ENCODE measurements at regions not wholly inside any gene's neighbourhood (a gene's known extent, or its start where the extent isn't known, plus 50 kb on each side); places are given as distances from the start of the nearest gene placed in this dataset.

DNA sequence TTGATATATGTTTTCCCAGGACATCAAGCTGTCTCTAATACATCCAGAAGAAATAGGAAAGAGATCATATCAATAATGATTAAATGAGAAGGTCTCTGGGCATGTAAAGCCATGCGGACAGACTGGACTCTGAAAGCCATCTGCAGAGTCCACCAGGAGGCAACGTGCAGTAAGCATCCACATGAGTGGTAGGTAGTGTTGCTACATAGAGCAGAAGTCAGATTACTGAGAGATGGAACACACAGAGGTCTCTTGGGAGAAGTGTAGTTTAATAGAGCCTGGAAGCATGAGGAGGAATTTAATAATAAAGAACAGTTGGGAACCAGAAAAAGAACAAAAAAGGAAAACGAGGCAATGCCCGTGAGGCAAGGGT, 758.1 kb upstream of the DDX18 start:
- H3K27me3 Mint-ChIP-seq (ENCODE audit: insufficient read depth, low read depth, poor library complexity), result peaks cover 6% of the 10 kb centered on the region
- H3K27ac Mint-ChIP-seq, result no peak overlapping the region
- TF ChIP-seq, protein P1, sequence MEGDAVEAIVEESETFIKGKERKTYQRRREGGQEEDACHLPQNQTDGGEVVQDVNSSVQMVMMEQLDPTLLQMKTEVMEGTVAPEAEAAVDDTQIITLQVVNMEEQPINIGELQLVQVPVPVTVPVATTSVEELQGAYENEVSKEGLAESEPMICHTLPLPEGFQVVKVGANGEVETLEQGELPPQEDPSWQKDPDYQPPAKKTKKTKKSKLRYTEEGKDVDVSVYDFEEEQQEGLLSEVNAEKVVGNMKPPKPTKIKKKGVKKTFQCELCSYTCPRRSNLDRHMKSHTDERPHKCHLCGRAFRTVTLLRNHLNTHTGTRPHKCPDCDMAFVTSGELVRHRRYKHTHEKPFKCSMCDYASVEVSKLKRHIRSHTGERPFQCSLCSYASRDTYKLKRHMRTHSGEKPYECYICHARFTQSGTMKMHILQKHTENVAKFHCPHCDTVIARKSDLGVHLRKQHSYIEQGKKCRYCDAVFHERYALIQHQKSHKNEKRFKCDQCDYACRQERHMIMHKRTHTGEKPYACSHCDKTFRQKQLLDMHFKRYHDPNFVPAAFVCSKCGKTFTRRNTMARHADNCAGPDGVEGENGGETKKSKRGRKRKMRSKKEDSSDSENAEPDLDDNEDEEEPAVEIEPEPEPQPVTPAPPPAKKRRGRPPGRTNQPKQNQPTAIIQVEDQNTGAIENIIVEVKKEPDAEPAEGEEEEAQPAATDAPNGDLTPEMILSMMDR (conservative IDR thresholded peaks at IDR 0.05; ENCODE audit: low read depth in 2 of 2), result peak in 1 of 2 experiments; percentile 57; a peak in 2 of 4 replicates
- TF ChIP-seq, protein P2, sequence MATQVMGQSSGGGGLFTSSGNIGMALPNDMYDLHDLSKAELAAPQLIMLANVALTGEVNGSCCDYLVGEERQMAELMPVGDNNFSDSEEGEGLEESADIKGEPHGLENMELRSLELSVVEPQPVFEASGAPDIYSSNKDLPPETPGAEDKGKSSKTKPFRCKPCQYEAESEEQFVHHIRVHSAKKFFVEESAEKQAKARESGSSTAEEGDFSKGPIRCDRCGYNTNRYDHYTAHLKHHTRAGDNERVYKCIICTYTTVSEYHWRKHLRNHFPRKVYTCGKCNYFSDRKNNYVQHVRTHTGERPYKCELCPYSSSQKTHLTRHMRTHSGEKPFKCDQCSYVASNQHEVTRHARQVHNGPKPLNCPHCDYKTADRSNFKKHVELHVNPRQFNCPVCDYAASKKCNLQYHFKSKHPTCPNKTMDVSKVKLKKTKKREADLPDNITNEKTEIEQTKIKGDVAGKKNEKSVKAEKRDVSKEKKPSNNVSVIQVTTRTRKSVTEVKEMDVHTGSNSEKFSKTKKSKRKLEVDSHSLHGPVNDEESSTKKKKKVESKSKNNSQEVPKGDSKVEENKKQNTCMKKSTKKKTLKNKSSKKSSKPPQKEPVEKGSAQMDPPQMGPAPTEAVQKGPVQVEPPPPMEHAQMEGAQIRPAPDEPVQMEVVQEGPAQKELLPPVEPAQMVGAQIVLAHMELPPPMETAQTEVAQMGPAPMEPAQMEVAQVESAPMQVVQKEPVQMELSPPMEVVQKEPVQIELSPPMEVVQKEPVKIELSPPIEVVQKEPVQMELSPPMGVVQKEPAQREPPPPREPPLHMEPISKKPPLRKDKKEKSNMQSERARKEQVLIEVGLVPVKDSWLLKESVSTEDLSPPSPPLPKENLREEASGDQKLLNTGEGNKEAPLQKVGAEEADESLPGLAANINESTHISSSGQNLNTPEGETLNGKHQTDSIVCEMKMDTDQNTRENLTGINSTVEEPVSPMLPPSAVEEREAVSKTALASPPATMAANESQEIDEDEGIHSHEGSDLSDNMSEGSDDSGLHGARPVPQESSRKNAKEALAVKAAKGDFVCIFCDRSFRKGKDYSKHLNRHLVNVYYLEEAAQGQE (IDR thresholded peaks at IDR 0.05; ENCODE audit: unreplicated experiment), result no peak
- Histone ChIP-seq H2AFZ (no peak overlapping the region), H4K20me1 (replicated peaks; ENCODE audit: insufficient read depth) (no peaks in the 10 kb centered on the region), H3K36me3 (ENCODE audit: insufficient read depth) (no peaks in the 10 kb centered on the region), H3K4me1 (ENCODE audit: insufficient read depth) (0 out of 2 replicates have a peak, but pooled peaks cover 3% of the 10 kb centered on the region), H3F3A (replicated peaks; ENCODE audit: low read depth) (no peaks in the 10 kb centered on the region), H3K9me2 (ENCODE audit: insufficient read depth) (no peaks in the 10 kb centered on the region), H3K4me2 (no peak overlapping the region), H3K4me3 (no peak overlapping the region), H3K79me2 (replicated peaks; ENCODE audit: insufficient read depth) (no peaks in the 10 kb centered on the region), H3K27me3 (ENCODE audit: insufficient read depth) (no peaks in the 10 kb centered on the region), H3K27ac (ENCODE audit: low read depth) (no peak overlapping the region)
- DNase-seq (ENCODE audit: low spot score) (no peak), ATAC-seq (peak; percentile 42; the same call in 2 of the 3 replicates)
- no peaks in the 10 kb centered on the region for H3K36me3 Mint-ChIP-seq (ENCODE audit: low read depth)
- H3K4me1 Mint-ChIP-seq, result peaks cover 7% of the 10 kb centered on the region; the same call in 1 of the 3 replicates
- H3K4me3 Mint-ChIP-seq, result no peak overlapping the region
- no peaks in the 10 kb centered on the region for H3K9me3 Mint-ChIP-seq

DNA sequence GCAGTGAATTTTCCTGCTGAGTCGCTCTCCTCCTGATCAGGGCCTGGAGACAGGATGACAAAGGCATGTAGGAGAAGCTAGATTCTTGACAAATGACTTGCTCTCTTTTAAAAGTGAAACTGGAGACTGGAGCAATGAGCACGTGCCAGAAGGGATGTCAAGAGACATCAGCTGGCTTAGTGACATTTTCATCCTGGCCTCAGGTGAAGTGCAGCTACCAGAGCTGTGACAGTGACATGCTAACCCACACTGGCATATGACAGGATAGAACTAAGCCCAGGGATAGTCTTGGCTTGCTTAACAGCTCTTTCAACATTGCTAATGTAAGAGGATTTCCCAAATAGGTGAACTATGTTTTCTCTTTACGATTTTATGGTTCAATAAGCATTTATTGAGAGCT, 757.5 kb upstream of the DDX18 start:
- no peaks in the 10 kb centered on the region for H3K36me3 Mint-ChIP-seq (ENCODE audit: low read depth)
- peaks cover 7% of the 10 kb centered on the region; the same call in 1 of the 3 replicates for H3K4me1 Mint-ChIP-seq
- DNase-seq (ENCODE audit: low spot score) (no peak), ATAC-seq (no peak)
- Histone ChIP-seq H3K4me2 (no peak overlapping the region), H3K36me3 (ENCODE audit: insufficient read depth) (no peaks in the 10 kb centered on the region), H3K27me3 (ENCODE audit: insufficient read depth) (no peaks in the 10 kb centered on the region), H3K9me2 (ENCODE audit: insufficient read depth) (no peaks in the 10 kb centered on the region), H3K79me2 (replicated peaks; ENCODE audit: insufficient read depth) (no peaks in the 10 kb centered on the region), H2AFZ (no peak overlapping the region), H3K27ac (ENCODE audit: low read depth) (no peak overlapping the region), H3K4me1 (ENCODE audit: insufficient read depth) (0 out of 2 replicates have a peak, but pooled peaks cover 3% of the 10 kb centered on the region), H3F3A (replicated peaks; ENCODE audit: low read depth) (no peaks in the 10 kb centered on the region), H3K4me3 (no peak overlapping the region), H4K20me1 (replicated peaks; ENCODE audit: insufficient read depth) (no peaks in the 10 kb centered on the region)
- no peak overlapping the region for H3K4me3 Mint-ChIP-seq
- no peak overlapping the region for H3K27ac Mint-ChIP-seq
- no peaks in the 10 kb centered on the region for H3K9me3 Mint-ChIP-seq
- TF ChIP-seq POLR2AphosphoS5 (IDR thresholded peaks at IDR 0.05; ENCODE audit: low read depth) (no peak), ZNF331 (CRISPR knock-in tag; IDR thresholded peaks at IDR 0.05; ENCODE audit: low read depth) (no peak)
- H3K27me3 Mint-ChIP-seq (ENCODE audit: insufficient read depth, low read depth, poor library complexity), result peaks cover 6% of the 10 kb centered on the region

DNA sequence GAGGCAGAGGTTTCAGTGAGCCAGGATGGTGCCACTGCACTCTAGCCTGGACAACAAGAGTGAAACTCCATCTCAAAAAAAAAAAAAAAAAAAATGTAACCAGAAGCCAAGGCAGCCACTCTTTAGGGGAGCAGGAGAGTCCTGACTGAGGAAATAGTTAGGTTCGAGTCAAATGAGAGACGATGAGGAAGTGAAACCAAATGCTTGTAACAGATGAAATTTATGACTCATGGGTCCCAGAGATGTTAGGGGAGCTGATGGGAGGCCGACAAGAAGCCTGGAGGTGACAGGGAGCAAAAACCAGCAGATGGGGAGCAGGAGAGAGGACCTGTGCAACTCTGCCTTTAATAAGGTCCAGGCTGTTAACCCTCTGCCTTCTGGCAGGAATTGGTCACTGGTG, 756.1 kb upstream of the DDX18 start:
- no peak overlapping the region; the same call in 1 of the 2 replicates for H2AFZ ChIP-seq
- TF ChIP-seq JUNB (IDR thresholded peaks at IDR 0.05; ENCODE audit: unreplicated experiment) (no peak), POLR2AphosphoS5 (IDR thresholded peaks at IDR 0.05; ENCODE audit: low read depth) (no peak), CREB1 (CRISPR knock-in tag; IDR thresholded peaks at IDR 0.05; ENCODE audit: low read depth) (no peak), STAT1 (IDR thresholded peaks at IDR 0.05; ENCODE audit: unreplicated experiment) (no peak), EZH2phosphoT487 (IDR thresholded peaks at IDR 0.05; ENCODE audit: unreplicated experiment) (no peak), ZNF114 (CRISPR knock-in tag; IDR thresholded peaks at IDR 0.05) (no peak)
- TF ChIP-seq, protein P2 (IDR thresholded peaks at IDR 0.05; ENCODE audit: unreplicated experiment), result no peak
- TF ChIP-seq, protein P3, sequence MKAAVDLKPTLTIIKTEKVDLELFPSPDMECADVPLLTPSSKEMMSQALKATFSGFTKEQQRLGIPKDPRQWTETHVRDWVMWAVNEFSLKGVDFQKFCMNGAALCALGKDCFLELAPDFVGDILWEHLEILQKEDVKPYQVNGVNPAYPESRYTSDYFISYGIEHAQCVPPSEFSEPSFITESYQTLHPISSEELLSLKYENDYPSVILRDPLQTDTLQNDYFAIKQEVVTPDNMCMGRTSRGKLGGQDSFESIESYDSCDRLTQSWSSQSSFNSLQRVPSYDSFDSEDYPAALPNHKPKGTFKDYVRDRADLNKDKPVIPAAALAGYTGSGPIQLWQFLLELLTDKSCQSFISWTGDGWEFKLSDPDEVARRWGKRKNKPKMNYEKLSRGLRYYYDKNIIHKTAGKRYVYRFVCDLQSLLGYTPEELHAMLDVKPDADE (IDR thresholded peaks at IDR 0.05), result no peak

More for the DNA sequence above, 756.1 kb upstream of the DDX18 start:
- Mint-ChIP-seq H3K4me1 (peaks cover 7% of the 10 kb centered on the region; the same call in 1 of the 3 replicates), H3K36me3 (ENCODE audit: low read depth) (no peaks in the 10 kb centered on the region), H3K27ac (no peak overlapping the region), H3K27me3 (ENCODE audit: insufficient read depth, low read depth, poor library complexity) (peaks cover 6% of the 10 kb centered on the region), H3K4me3 (no peak overlapping the region), H3K9me3 (no peaks in the 10 kb centered on the region)
- no peak overlapping the region for H3K27ac ChIP-seq (ENCODE audit: low read depth)
- H4K20me1 ChIP-seq (replicated peaks; ENCODE audit: insufficient read depth), result no peaks in the 10 kb centered on the region
- H3K27me3 ChIP-seq (ENCODE audit: insufficient read depth), result no peaks in the 10 kb centered on the region
- H3K9me2 ChIP-seq (ENCODE audit: insufficient read depth), result no peaks in the 10 kb centered on the region
- H3F3A ChIP-seq (replicated peaks; ENCODE audit: low read depth), result no peaks in the 10 kb centered on the region
- H3K4me1 ChIP-seq (ENCODE audit: insufficient read depth), result 0 out of 2 replicates have a peak, but pooled peaks cover 3% of the 10 kb centered on the region
- H3K4me3 ChIP-seq, result no peak overlapping the region
- no peak for DNase-seq (ENCODE audit: low spot score)
- no peaks in the 10 kb centered on the region for H3K79me2 ChIP-seq (replicated peaks; ENCODE audit: insufficient read depth)
- H3K36me3 ChIP-seq (ENCODE audit: insufficient read depth), result no peaks in the 10 kb centered on the region
- H3K4me2 ChIP-seq, result no peak overlapping the region
- ATAC-seq, result no peak
